Loucy (cell line): ENCODE measurements at regions not wholly inside any gene's neighbourhood (a gene's known extent, or its start where the extent isn't known, plus 50 kb on each side); places are given as distances from the start of the nearest gene placed in this dataset.

ENCODE experiments used
- H2AFZ ChIP-seq: fragments of 200-600 bp; sonication (generic); 2 replicates; pipeline ENCODE4 v1.6.0; 2016; ENCODE audit warnings: antibody characterized with exemption, mild to moderate bottlenecking, low read length, moderate library complexity
- H3F3A ChIP-seq: fragments of 200-600 bp; 2 replicates; pipeline ENCODE4 v1.6.0; 2016; ENCODE audit warnings: antibody characterized with exemption, low read depth, mild to moderate bottlenecking
- H3K27me3 ChIP-seq: fragments of 200-600 bp; sonication (generic); 2 replicates; pipeline ENCODE4 v1.6.1; 2014; ENCODE audit warnings: low read length, mild to moderate bottlenecking; ENCODE audit not compliant: insufficient read depth, poor library complexity, severe bottlenecking
- H3K36me3 ChIP-seq: fragments of 200-600 bp; sonication (generic); 2 replicates; pipeline ENCODE4 v1.6.1; 2016; ENCODE audit warnings: low read length; ENCODE audit not compliant: insufficient read depth
- H3K4me1 ChIP-seq: fragments of 200-600 bp; sonication (generic); 2 replicates; pipeline ENCODE4 v1.5.1; 2014; ENCODE audit warnings: low read length, mild to moderate bottlenecking; ENCODE audit not compliant: insufficient read depth, poor library complexity, severe bottlenecking
- H3K4me2 ChIP-seq: fragments of 200-600 bp; sonication (generic); 2 replicates; pipeline ENCODE4 v1.6.0; 2014; ENCODE audit warnings: antibody characterized with exemption, low read length, low read depth, mild to moderate bottlenecking; ENCODE audit not compliant: poor library complexity, severe bottlenecking
- H3K4me3 ChIP-seq: fragments of 200-600 bp; sonication (generic); 2 replicates; pipeline ENCODE4 v1.5.1; 2014; ENCODE audit warnings: low read length, mild to moderate bottlenecking, mixed read lengths; ENCODE audit not compliant: poor library complexity, severe bottlenecking
- H3K79me2 ChIP-seq: fragments of 200-600 bp; sonication (generic); 2 replicates; pipeline ENCODE4 v1.6.1; 2014; ENCODE audit warnings: low read length; ENCODE audit not compliant: insufficient read depth
- H3K9ac ChIP-seq: fragments of 200-600 bp; sonication (generic); 2 replicates; pipeline ENCODE4 v1.6.0; 2014; ENCODE audit warnings: mild to moderate bottlenecking, low read depth, low read length, moderate library complexity; ENCODE audit not compliant: poor library complexity, severe bottlenecking
- H3K9me2 ChIP-seq: fragments of 200-600 bp; sonication (generic); replicated peaks from 2 replicates; pipeline ENCODE4 v1.6.1; 2016; ENCODE audit warnings: low read depth, low read length, mixed read lengths
- H3K9me3 ChIP-seq: fragments of 200-600 bp; sonication (generic); 2 replicates; pipeline ENCODE4 v1.6.1; 2014; ENCODE audit warnings: mild to moderate bottlenecking, antibody characterized with exemption, low read length, low read depth; ENCODE audit not compliant: insufficient read depth
- H4K20me1 ChIP-seq: fragments of 200-600 bp; sonication (generic); 2 replicates; pipeline ENCODE4 v1.6.0; 2014; ENCODE audit warnings: antibody characterized with exemption, low read length, mild to moderate bottlenecking; ENCODE audit not compliant: insufficient read depth, poor library complexity, severe bottlenecking
- EZH2phosphoT487 ChIP-seq: fragments of 200-600 bp; IDR thresholded peaks from 2 replicates; pipeline ENCODE4 v1.6.1; 2018; ENCODE audit warnings: antibody characterized with exemption, mild to moderate bottlenecking, moderate library complexity, borderline replicate concordance
- TF ChIP-seq, protein P1 (sequence below): fragments of 200-600 bp; sonication (generic); conservative IDR thresholded peaks from 2 replicates; pipeline ENCODE4 v1.5.1; 2014; ENCODE audit warnings: mild to moderate bottlenecking, antibody characterized with exemption, low read length

DNA sequence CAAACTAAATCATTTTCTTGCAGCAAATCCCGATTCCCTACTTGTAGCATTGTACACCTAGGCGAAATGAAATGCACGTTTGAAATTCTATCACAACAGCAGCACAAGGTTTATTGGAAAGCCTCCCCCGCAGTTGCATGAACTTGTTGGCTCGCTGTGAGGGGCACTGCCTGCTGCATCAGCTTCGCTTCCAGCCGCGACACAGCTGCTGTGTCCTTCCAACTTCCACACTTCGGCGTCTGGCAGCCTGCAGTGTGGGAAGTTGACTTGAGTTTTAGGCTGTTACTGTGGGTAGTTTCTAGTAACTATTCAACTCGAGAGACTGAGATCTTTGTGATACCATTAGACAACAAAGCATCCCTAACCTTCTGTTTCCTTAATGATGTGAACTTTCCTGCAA lies 315.8 kb upstream of the TPK1 start:
- Histone ChIP-seq H3K27me3 (no peaks in the 10 kb centered on the region), H2AFZ (no peak overlapping the region), H3K9me3 (no peaks in the 10 kb centered on the region), H3K4me3 (no peak overlapping the region), H3F3A (no peaks in the 10 kb centered on the region), H3K4me1 (no peaks in the 10 kb centered on the region), H3K79me2 (no peaks in the 10 kb centered on the region), H4K20me1 (no peaks in the 10 kb centered on the region), H3K36me3 (no peaks in the 10 kb centered on the region), H3K9me2 (no peaks in the 10 kb centered on the region), H3K4me2 (no peak overlapping the region), H3K9ac (no peak overlapping the region)
- TF ChIP-seq EZH2phosphoT487, result no peak
- TF ChIP-seq, protein P1, sequence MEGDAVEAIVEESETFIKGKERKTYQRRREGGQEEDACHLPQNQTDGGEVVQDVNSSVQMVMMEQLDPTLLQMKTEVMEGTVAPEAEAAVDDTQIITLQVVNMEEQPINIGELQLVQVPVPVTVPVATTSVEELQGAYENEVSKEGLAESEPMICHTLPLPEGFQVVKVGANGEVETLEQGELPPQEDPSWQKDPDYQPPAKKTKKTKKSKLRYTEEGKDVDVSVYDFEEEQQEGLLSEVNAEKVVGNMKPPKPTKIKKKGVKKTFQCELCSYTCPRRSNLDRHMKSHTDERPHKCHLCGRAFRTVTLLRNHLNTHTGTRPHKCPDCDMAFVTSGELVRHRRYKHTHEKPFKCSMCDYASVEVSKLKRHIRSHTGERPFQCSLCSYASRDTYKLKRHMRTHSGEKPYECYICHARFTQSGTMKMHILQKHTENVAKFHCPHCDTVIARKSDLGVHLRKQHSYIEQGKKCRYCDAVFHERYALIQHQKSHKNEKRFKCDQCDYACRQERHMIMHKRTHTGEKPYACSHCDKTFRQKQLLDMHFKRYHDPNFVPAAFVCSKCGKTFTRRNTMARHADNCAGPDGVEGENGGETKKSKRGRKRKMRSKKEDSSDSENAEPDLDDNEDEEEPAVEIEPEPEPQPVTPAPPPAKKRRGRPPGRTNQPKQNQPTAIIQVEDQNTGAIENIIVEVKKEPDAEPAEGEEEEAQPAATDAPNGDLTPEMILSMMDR, result no peak

DNA sequence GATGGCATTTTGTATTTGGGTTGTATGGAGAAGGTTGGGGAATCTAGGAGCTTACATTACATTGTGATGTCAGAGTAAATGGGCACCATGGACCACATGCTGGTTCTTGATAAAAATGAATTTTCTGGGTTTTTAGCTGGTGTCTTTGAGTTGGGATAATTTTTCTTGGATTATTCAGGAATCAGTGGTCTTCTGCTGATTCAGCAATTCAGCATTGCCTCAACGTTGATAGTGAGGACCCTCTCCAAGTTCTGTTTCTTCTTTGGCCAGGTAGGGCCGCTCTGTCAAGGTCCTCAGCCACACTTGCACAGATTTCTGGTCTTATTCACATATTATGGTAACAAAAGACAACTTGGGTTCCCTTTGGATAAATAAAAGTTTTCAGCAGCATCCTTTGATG lies 312.0 kb upstream of the TPK1 start:
- H3K9me2 ChIP-seq, result no peaks in the 10 kb centered on the region
- TF ChIP-seq EZH2phosphoT487, result no peak
- TF ChIP-seq, protein P1, result no peak
- no peaks in the 10 kb centered on the region for H3K9me3 ChIP-seq
- H3K36me3 ChIP-seq, result no peaks in the 10 kb centered on the region
- no peak overlapping the region for H3K9ac ChIP-seq
- no peaks in the 10 kb centered on the region for H3K79me2 ChIP-seq
- H3K27me3 ChIP-seq, result no peaks in the 10 kb centered on the region
- no peak overlapping the region for H3K4me2 ChIP-seq
- H3F3A ChIP-seq, result no peaks in the 10 kb centered on the region
- H4K20me1 ChIP-seq, result no peaks in the 10 kb centered on the region
- H2AFZ ChIP-seq, result no peak overlapping the region
- H3K4me1 ChIP-seq, result no peaks in the 10 kb centered on the region
- H3K4me3 ChIP-seq, result no peak overlapping the region

DNA sequence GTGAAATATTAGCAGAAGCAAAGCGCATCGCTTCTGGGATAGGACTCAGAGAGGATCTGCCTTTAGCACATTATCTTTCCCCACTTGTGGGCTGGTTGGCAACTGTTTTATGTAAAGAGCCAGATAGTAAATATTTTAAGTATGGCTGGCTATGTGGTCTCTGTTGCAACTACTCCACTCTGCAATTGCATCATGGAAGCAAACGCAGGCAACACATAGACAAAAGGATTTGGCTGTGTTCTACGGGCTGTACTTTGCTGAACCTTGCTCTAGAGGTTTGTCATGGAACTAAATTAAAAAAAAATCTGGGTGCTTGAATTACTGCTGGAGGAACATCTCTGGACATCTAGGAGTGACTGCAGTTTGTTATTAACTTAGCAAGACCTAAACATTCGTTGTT lies 307.8 kb upstream of the TPK1 start:
- H3K4me3 ChIP-seq, result no peak overlapping the region
- no peaks in the 10 kb centered on the region for H3K79me2 ChIP-seq
- H3K36me3 ChIP-seq, result no peaks in the 10 kb centered on the region
- H3F3A ChIP-seq, result no peaks in the 10 kb centered on the region
- no peaks in the 10 kb centered on the region for H3K9me3 ChIP-seq
- no peaks in the 10 kb centered on the region for H3K9me2 ChIP-seq
- H2AFZ ChIP-seq, result no peak overlapping the region
- no peaks in the 10 kb centered on the region for H4K20me1 ChIP-seq
- no peak overlapping the region for H3K4me2 ChIP-seq
- TF ChIP-seq, protein P1, result no peak
- TF ChIP-seq EZH2phosphoT487, result no peak
- no peak overlapping the region for H3K9ac ChIP-seq
- no peaks in the 10 kb centered on the region for H3K4me1 ChIP-seq
- H3K27me3 ChIP-seq, result no peaks in the 10 kb centered on the region
